Lower lobe of right lung (tissue), 2 donors: ENCODE measurements at regions not wholly inside any gene's neighbourhood (a gene's known extent, or its start where the extent isn't known, plus 50 kb on each side); places are given as distances from the start of the nearest gene placed in this dataset.

Experiments used
- ATAC-seq, 2 donors: fragments of 200-7000 bp; cut with Tn5 transposase; one replicate each; pipeline ENCODE4 v1.9.1; 2020 to 2022; ENCODE audit warnings: mild to moderate bottlenecking in 2 of 2, moderate library complexity in 2 of 2
- DNase-seq: peaks from one replicate; pipeline ENCODE4 v3.0.0-alpha.2; 2020
- H3K27ac ChIP-seq: fragments of 200-600 bp; one replicate; pipeline ENCODE4 v1.8.0; 2022
- H3K27me3 ChIP-seq: fragments of 200-600 bp; one replicate; pipeline ENCODE4 v1.8.0; 2022; ENCODE audit warnings: low read depth
- H3K36me3 ChIP-seq: fragments of 200-600 bp; one replicate; pipeline ENCODE4 v1.8.0; 2022; ENCODE audit warnings: mild to moderate bottlenecking
- H3K4me1 ChIP-seq: fragments of 200-600 bp; one replicate; pipeline ENCODE4 v1.8.0; 2022
- H3K4me3 ChIP-seq: fragments of 200-600 bp; one replicate; pipeline ENCODE4 v1.8.0; 2022; ENCODE audit warnings: mild to moderate bottlenecking
- H3K9me3 ChIP-seq: fragments of 200-600 bp; one replicate; pipeline ENCODE4 v1.8.0; 2022
- CTCF ChIP-seq: fragments of 200-600 bp; IDR thresholded peaks from one replicate; pipeline ENCODE4 v1.8.0; 2022; ENCODE audit warnings: antibody characterized with exemption, mild to moderate bottlenecking
- intact Hi-C: fragments of 100-400 bp; cut with DNase I; formaldehyde crosslinking; loops from one replicate; pipeline ENCODE4 v1.11.0; 2022
- donor health status: DM: no; HTN: yes; CAD: no; lungs with severe emphysema.

GRCh38 chr5:9789777-9790176 lies 159.6 kb upstream of the TAS2R1 start:
- Histone ChIP-seq H3K27me3 (no peaks in the 10 kb centered on the region), H3K4me3 (no peak overlapping the region), H3K36me3 (no peaks in the 10 kb centered on the region), H3K9me3 (no peaks in the 10 kb centered on the region), H3K27ac (no peak overlapping the region), H3K4me1 (no peaks in the 10 kb centered on the region)
- intact Hi-C loops = no loop called here
- ATAC-seq = no peak
- no peak for TF ChIP-seq CTCF
- no peak for DNase-seq

GRCh38 chr5:9787861-9788600 lies 157.9 kb upstream of the TAS2R1 start:
- no peak for TF ChIP-seq CTCF
- no peak for DNase-seq
- Histone ChIP-seq H3K4me1 (no peaks in the 10 kb centered on the region), H3K36me3 (no peaks in the 10 kb centered on the region), H3K9me3 (no peaks in the 10 kb centered on the region), H3K4me3 (no peak overlapping the region), H3K27ac (no peak overlapping the region), H3K27me3 (no peaks in the 10 kb centered on the region)
- ATAC-seq = no peak
- intact Hi-C loops = no loop called here

- intact Hi-C loops = no loop called here
- H3K27me3 ChIP-seq = no peaks in the 10 kb centered on the region
- DNase-seq = no peak
- no peaks in the 10 kb centered on the region for H3K36me3 ChIP-seq
- no peaks in the 10 kb centered on the region for H3K9me3 ChIP-seq
- no peak overlapping the region for H3K27ac ChIP-seq
- H3K4me1 ChIP-seq = no peaks in the 10 kb centered on the region
- TF ChIP-seq CTCF = no peak
- no peak for ATAC-seq
- H3K4me3 ChIP-seq = no peak overlapping the region
These were observed 156.5 kb upstream of the TAS2R1 start for GRCh38 chr5:9786380-9787360.

GRCh38 chr5:9785751-9786150 lies 155.6 kb upstream of the TAS2R1 start:
- ATAC-seq = no peak
- Histone ChIP-seq H3K27ac (no peak overlapping the region), H3K4me1 (no peaks in the 10 kb centered on the region), H3K9me3 (no peaks in the 10 kb centered on the region), H3K27me3 (no peaks in the 10 kb centered on the region), H3K4me3 (no peak overlapping the region), H3K36me3 (no peaks in the 10 kb centered on the region)
- no peak for DNase-seq
- TF ChIP-seq CTCF = no peak
- intact Hi-C loops = no loop called here

- Histone ChIP-seq H3K4me1 (no peaks in the 10 kb centered on the region), H3K36me3 (no peaks in the 10 kb centered on the region), H3K27me3 (no peaks in the 10 kb centered on the region), H3K9me3 (no peaks in the 10 kb centered on the region), H3K4me3 (no peak overlapping the region), H3K27ac (no peak overlapping the region)
- intact Hi-C loops = no loop called here
- DNase-seq (no peak), ATAC-seq (no peak)
- TF ChIP-seq CTCF = no peak
These were observed 154.1 kb upstream of the TAS2R1 start for GRCh38 chr5:9784231-9784630.
